Muscle of back (tissue), 3 donors: ENCODE measurements at regions not wholly inside any gene's neighbourhood (a gene's known extent, or its start where the extent isn't known, plus 50 kb on each side); places are given as distances from the start of the nearest gene placed in this dataset.

ENCODE experiments used
- DNase-seq, 3 donors: peaks; one replicate each; pipeline versions ENCODE4 v3.0.0 to v3.0.0-alpha.2; 2013

GRCh38 chr7:18081617-18082016 is 54.0 kb upstream of the PRPS1L1 start:
- no peak for DNase-seq

GRCh38 chr7:18082169-18082568 is 54.5 kb upstream of the PRPS1L1 start:
- DNase-seq, result no peak

GRCh38 chr7:18086165-18087025 is 58.7 kb upstream of the PRPS1L1 start:
- DNase-seq, result peak; percentile 22 to 76 (median 49)

GRCh38 chr7:18087026-18087686 is 59.5 kb upstream of the PRPS1L1 start:
- DNase-seq, result peak in 1 of 3 donors; percentile 73

- DNase-seq, result peak in 1 of 3 donors; percentile 45
Observed at GRCh38 chr7:18087687-18088078, 60.0 kb upstream of the PRPS1L1 start.

GRCh38 chr7:18096087-18096486 is 68.4 kb upstream of the PRPS1L1 start:
- no peak for DNase-seq

- DNase-seq, result no peak
Observed at GRCh38 chr7:18102576-18102975, 74.9 kb upstream of the PRPS1L1 start.

GRCh38 chr7:18103436-18104218 is 76.0 kb upstream of the PRPS1L1 start:
- DNase-seq, result no peak

- DNase-seq, result peak in 1 of 3 donors; percentile 60
Observed at GRCh38 chr7:18109762-18110161, 82.1 kb upstream of the PRPS1L1 start.

GRCh38 chr7:18116661-18117060 is 89.0 kb upstream of the PRPS1L1 start:
- DNase-seq, result no peak

- peak in 1 of 3 donors; percentile 32 for DNase-seq
Observed at GRCh38 chr7:18117482-18117881, 89.8 kb upstream of the PRPS1L1 start.

- DNase-seq, result no peak
Observed at GRCh38 chr7:18119985-18120384, 92.3 kb upstream of the PRPS1L1 start.

- DNase-seq, result no peak
Observed at GRCh38 chr7:18123508-18124239, 96.0 kb upstream of the PRPS1L1 start.

- DNase-seq, result peak; percentile 16 to 68 (median 56)
Observed at GRCh38 chr7:18125476-18125875, 97.8 kb upstream of the PRPS1L1 start.

GRCh38 chr7:18126281-18126680 is 98.6 kb upstream of the PRPS1L1 start:
- DNase-seq, result no peak

GRCh38 chr7:18128846-18129245 is 101.2 kb upstream of the PRPS1L1 start:
- DNase-seq, result no peak

GRCh38 chr7:18132811-18133210 is 105.2 kb upstream of the PRPS1L1 start:
- no peak for DNase-seq

- DNase-seq, result no peak
Observed at GRCh38 chr7:18133921-18134320, 106.3 kb upstream of the PRPS1L1 start.

GRCh38 chr7:18140943-18141342 is 113.3 kb upstream of the PRPS1L1 start:
- DNase-seq, result no peak

- no peak for DNase-seq
Observed at GRCh38 chr7:18144166-18144565, 116.5 kb upstream of the PRPS1L1 start.

- no peak for DNase-seq
Observed at GRCh38 chr7:18145160-18145559, 117.5 kb upstream of the PRPS1L1 start.

GRCh38 chr7:18151422-18151821 is 123.8 kb upstream of the PRPS1L1 start:
- DNase-seq, result no peak
